GM23338 (cell line): ENCODE measurements at regions not wholly inside any gene's neighbourhood (a gene's known extent, or its start where the extent isn't known, plus 50 kb on each side); places are given as distances from the start of the nearest gene placed in this dataset.

Source experiments
- ATAC-seq: fragments of 200-7000 bp; cut with Tn5 transposase; 3 replicates; pipeline ENCODE4 v1.9.1; 2020
- DNase-seq: peaks from one replicate; pipeline ENCODE4 v3.0.0-alpha.2; 2015; ENCODE audit warnings: low spot score
- H2AFZ ChIP-seq: fragments of 200-600 bp; sonication (generic); 2 replicates; pipeline ENCODE4 v1.8.0; 2016; ENCODE audit warnings: antibody characterized with exemption, mild to moderate bottlenecking, moderate library complexity
- H3F3A ChIP-seq: fragments of 200-600 bp; sonication (generic); replicated peaks from 2 replicates; pipeline ENCODE4 v1.8.0; 2017; ENCODE audit warnings: antibody characterized with exemption, mixed run types, low read depth
- H3K27ac ChIP-seq: fragments of 200-600 bp; sonication (generic); 2 replicates; pipeline ENCODE4 v1.6.1; 2016; ENCODE audit warnings: low read depth
- H3K27me3 ChIP-seq: fragments of 200-600 bp; sonication (generic); 2 replicates; pipeline ENCODE4 v1.8.0; 2016; ENCODE audit warnings: mild to moderate bottlenecking, mixed run types, moderate library complexity; ENCODE audit not compliant: insufficient read depth
- H3K36me3 ChIP-seq: fragments of 200-600 bp; sonication (generic); 2 replicates; pipeline ENCODE4 v1.8.0; 2016; ENCODE audit warnings: mild to moderate bottlenecking; ENCODE audit not compliant: insufficient read depth
- H3K4me1 ChIP-seq: fragments of 200-600 bp; sonication (generic); 2 replicates; pipeline ENCODE4 v1.8.0; 2016; ENCODE audit warnings: mild to moderate bottlenecking, moderate library complexity; ENCODE audit not compliant: insufficient read depth
- H3K4me2 ChIP-seq: fragments of 200-600 bp; sonication (generic); 2 replicates; pipeline ENCODE4 v1.7.1; 2017; ENCODE audit warnings: mixed run types
- H3K4me3 ChIP-seq: fragments of 200-600 bp; sonication (generic); 2 replicates; pipeline ENCODE4 v1.6.1; 2016; ENCODE audit warnings: mixed run types
- H3K79me2 ChIP-seq: fragments of 200-600 bp; sonication (generic); replicated peaks from 2 replicates; pipeline ENCODE4 v1.8.0; 2017; ENCODE audit warnings: mild to moderate bottlenecking; ENCODE audit not compliant: insufficient read depth
- H3K9me2 ChIP-seq: fragments of 200-600 bp; sonication (generic); 2 replicates; pipeline ENCODE4 v1.8.0; 2017; ENCODE audit not compliant: insufficient read depth
- H4K20me1 ChIP-seq: fragments of 200-600 bp; sonication (generic); replicated peaks from 2 replicates; pipeline ENCODE4 v1.8.0; 2017; ENCODE audit warnings: mild to moderate bottlenecking; ENCODE audit not compliant: insufficient read depth
- H3K27ac Mint-ChIP-seq: 2 replicates; pipeline ENCODE4 v1.8.0; 2020; ENCODE audit warnings: inconsistent platforms, mild to moderate bottlenecking, moderate library complexity, mixed read lengths
- H3K27me3 Mint-ChIP-seq: 3 replicates; pipeline ENCODE4 v1.8.0; 2022; ENCODE audit warnings: low read depth, mild to moderate bottlenecking, moderate library complexity, mixed read lengths, inconsistent platforms; ENCODE audit not compliant: insufficient read depth, poor library complexity
- H3K36me3 Mint-ChIP-seq: 3 replicates; pipeline ENCODE4 v1.8.0; 2021; ENCODE audit warnings: low read depth, mild to moderate bottlenecking, inconsistent platforms, moderate library complexity, mixed read lengths
- H3K4me1 Mint-ChIP-seq: 3 replicates; pipeline ENCODE4 v1.8.0; 2020; ENCODE audit warnings: mild to moderate bottlenecking, inconsistent platforms, mixed read lengths
- H3K4me3 Mint-ChIP-seq: 3 replicates; pipeline ENCODE4 v1.8.0; 2021; ENCODE audit warnings: moderate library complexity, mild to moderate bottlenecking, inconsistent platforms, mixed read lengths
- H3K9me3 Mint-ChIP-seq: 3 replicates; pipeline ENCODE4 v1.8.0; 2020; ENCODE audit warnings: moderate library complexity, mild to moderate bottlenecking, inconsistent platforms, mixed read lengths
- EZH2 ChIP-seq: fragments of 200-600 bp; sonication (generic); IDR thresholded peaks from one replicate; pipeline ENCODE4 v1.8.0; 2017; ENCODE audit warnings: antibody characterized with exemption, mild to moderate bottlenecking, low read depth; ENCODE audit not compliant: unreplicated experiment
- TF ChIP-seq, protein P1 (sequence below): IDR thresholded peaks from one replicate; pipeline ENCODE4 v1.6.1; 2018; ENCODE audit warnings: antibody characterized with exemption; ENCODE audit not compliant: unreplicated experiment
- TF ChIP-seq, protein P2 (sequence below), 2 experiments: fragments of 200-600 bp in 1 of 2; sonication (generic) in 1 of 2; conservative IDR thresholded peaks; 2 replicates each; pipeline versions ENCODE4 v1.5.1 to v1.6.1; 2016 to 2017; ENCODE audit warnings: antibody characterized with exemption in 2 of 2, low read depth in 2 of 2, mild to moderate bottlenecking in 2 of 2, moderate library complexity in 1 of 2
- TF ChIP-seq, protein P3 (sequence below): IDR thresholded peaks from 2 replicates; pipeline ENCODE4 v1.6.1; 2016; ENCODE audit warnings: antibody characterized with exemption
- TF ChIP-seq, protein P4 (sequence below): fragments of 250-450 bp; sonication (Bioruptor Pico); IDR thresholded peaks from 2 replicates; pipeline ENCODE4 v1.5.0; 2020; ENCODE audit warnings: mild to moderate bottlenecking, moderate library complexity

DNA sequence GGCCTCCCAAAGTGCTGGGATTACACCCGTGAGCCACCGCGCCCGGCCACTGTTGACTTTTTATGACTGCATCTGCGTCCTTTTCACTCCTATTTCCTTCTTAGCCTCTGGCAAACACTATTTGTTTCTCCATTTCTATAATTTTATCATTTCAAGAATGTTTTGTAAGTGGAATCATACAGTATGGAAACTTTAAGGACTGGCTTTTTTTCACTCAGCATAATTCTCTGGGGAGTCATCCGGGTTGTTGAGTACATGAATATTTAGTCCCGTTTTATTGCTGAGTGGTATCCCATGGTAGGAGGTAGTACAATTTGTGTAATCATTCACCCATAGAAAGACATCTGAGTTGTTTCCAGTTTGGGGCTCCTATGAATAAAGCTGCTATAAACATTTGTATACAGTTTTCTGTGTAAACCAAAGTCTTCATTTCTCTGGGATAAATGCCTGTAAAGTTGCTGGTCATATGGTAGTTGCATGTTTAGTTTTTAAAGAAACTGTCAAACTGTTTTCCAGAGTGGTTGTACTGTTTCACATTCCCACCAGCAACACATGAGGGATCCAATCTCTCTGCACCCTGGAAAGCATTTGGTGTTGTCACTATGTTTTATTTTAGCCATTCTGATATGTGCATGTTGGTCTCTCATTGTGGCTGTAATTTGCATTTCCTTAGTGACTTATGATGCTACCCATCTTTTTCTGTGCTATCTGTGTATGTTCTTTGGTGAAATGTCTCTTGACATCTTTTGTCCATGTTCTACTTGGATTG lies 139.6 kb upstream of the EEPD1 start:
- H3K4me2 ChIP-seq, result no peak overlapping the region
- no peak overlapping the region for H3K4me3 Mint-ChIP-seq
- no peaks in the 10 kb centered on the region for H4K20me1 ChIP-seq
- no peak for ATAC-seq
- H3K36me3 Mint-ChIP-seq, result no peaks in the 10 kb centered on the region
- no peak overlapping the region for H3K27ac Mint-ChIP-seq
- no peaks in the 10 kb centered on the region for H3K4me1 ChIP-seq
- H3K9me2 ChIP-seq, result no peaks in the 10 kb centered on the region
- no peak overlapping the region for H3K4me3 ChIP-seq
- no peak overlapping the region for H2AFZ ChIP-seq
- H3K36me3 ChIP-seq, result no peaks in the 10 kb centered on the region
- DNase-seq, result no peak
- peaks cover 10% of the 10 kb centered on the region for H3K4me1 Mint-ChIP-seq
- H3K27me3 Mint-ChIP-seq, result peaks cover 6% of the 10 kb centered on the region
- H3K79me2 ChIP-seq, result no peaks in the 10 kb centered on the region
- TF ChIP-seq, protein P1, sequence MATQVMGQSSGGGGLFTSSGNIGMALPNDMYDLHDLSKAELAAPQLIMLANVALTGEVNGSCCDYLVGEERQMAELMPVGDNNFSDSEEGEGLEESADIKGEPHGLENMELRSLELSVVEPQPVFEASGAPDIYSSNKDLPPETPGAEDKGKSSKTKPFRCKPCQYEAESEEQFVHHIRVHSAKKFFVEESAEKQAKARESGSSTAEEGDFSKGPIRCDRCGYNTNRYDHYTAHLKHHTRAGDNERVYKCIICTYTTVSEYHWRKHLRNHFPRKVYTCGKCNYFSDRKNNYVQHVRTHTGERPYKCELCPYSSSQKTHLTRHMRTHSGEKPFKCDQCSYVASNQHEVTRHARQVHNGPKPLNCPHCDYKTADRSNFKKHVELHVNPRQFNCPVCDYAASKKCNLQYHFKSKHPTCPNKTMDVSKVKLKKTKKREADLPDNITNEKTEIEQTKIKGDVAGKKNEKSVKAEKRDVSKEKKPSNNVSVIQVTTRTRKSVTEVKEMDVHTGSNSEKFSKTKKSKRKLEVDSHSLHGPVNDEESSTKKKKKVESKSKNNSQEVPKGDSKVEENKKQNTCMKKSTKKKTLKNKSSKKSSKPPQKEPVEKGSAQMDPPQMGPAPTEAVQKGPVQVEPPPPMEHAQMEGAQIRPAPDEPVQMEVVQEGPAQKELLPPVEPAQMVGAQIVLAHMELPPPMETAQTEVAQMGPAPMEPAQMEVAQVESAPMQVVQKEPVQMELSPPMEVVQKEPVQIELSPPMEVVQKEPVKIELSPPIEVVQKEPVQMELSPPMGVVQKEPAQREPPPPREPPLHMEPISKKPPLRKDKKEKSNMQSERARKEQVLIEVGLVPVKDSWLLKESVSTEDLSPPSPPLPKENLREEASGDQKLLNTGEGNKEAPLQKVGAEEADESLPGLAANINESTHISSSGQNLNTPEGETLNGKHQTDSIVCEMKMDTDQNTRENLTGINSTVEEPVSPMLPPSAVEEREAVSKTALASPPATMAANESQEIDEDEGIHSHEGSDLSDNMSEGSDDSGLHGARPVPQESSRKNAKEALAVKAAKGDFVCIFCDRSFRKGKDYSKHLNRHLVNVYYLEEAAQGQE, result no peak
- TF ChIP-seq, protein P2, sequence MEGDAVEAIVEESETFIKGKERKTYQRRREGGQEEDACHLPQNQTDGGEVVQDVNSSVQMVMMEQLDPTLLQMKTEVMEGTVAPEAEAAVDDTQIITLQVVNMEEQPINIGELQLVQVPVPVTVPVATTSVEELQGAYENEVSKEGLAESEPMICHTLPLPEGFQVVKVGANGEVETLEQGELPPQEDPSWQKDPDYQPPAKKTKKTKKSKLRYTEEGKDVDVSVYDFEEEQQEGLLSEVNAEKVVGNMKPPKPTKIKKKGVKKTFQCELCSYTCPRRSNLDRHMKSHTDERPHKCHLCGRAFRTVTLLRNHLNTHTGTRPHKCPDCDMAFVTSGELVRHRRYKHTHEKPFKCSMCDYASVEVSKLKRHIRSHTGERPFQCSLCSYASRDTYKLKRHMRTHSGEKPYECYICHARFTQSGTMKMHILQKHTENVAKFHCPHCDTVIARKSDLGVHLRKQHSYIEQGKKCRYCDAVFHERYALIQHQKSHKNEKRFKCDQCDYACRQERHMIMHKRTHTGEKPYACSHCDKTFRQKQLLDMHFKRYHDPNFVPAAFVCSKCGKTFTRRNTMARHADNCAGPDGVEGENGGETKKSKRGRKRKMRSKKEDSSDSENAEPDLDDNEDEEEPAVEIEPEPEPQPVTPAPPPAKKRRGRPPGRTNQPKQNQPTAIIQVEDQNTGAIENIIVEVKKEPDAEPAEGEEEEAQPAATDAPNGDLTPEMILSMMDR (conservative IDR thresholded peaks at IDR 0.05; ENCODE audit: low read depth in 2 of 2), result no peak
- no peak for TF ChIP-seq EZH2
- TF ChIP-seq, protein P3, sequence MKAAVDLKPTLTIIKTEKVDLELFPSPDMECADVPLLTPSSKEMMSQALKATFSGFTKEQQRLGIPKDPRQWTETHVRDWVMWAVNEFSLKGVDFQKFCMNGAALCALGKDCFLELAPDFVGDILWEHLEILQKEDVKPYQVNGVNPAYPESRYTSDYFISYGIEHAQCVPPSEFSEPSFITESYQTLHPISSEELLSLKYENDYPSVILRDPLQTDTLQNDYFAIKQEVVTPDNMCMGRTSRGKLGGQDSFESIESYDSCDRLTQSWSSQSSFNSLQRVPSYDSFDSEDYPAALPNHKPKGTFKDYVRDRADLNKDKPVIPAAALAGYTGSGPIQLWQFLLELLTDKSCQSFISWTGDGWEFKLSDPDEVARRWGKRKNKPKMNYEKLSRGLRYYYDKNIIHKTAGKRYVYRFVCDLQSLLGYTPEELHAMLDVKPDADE, result no peak
- TF ChIP-seq, protein P4, sequence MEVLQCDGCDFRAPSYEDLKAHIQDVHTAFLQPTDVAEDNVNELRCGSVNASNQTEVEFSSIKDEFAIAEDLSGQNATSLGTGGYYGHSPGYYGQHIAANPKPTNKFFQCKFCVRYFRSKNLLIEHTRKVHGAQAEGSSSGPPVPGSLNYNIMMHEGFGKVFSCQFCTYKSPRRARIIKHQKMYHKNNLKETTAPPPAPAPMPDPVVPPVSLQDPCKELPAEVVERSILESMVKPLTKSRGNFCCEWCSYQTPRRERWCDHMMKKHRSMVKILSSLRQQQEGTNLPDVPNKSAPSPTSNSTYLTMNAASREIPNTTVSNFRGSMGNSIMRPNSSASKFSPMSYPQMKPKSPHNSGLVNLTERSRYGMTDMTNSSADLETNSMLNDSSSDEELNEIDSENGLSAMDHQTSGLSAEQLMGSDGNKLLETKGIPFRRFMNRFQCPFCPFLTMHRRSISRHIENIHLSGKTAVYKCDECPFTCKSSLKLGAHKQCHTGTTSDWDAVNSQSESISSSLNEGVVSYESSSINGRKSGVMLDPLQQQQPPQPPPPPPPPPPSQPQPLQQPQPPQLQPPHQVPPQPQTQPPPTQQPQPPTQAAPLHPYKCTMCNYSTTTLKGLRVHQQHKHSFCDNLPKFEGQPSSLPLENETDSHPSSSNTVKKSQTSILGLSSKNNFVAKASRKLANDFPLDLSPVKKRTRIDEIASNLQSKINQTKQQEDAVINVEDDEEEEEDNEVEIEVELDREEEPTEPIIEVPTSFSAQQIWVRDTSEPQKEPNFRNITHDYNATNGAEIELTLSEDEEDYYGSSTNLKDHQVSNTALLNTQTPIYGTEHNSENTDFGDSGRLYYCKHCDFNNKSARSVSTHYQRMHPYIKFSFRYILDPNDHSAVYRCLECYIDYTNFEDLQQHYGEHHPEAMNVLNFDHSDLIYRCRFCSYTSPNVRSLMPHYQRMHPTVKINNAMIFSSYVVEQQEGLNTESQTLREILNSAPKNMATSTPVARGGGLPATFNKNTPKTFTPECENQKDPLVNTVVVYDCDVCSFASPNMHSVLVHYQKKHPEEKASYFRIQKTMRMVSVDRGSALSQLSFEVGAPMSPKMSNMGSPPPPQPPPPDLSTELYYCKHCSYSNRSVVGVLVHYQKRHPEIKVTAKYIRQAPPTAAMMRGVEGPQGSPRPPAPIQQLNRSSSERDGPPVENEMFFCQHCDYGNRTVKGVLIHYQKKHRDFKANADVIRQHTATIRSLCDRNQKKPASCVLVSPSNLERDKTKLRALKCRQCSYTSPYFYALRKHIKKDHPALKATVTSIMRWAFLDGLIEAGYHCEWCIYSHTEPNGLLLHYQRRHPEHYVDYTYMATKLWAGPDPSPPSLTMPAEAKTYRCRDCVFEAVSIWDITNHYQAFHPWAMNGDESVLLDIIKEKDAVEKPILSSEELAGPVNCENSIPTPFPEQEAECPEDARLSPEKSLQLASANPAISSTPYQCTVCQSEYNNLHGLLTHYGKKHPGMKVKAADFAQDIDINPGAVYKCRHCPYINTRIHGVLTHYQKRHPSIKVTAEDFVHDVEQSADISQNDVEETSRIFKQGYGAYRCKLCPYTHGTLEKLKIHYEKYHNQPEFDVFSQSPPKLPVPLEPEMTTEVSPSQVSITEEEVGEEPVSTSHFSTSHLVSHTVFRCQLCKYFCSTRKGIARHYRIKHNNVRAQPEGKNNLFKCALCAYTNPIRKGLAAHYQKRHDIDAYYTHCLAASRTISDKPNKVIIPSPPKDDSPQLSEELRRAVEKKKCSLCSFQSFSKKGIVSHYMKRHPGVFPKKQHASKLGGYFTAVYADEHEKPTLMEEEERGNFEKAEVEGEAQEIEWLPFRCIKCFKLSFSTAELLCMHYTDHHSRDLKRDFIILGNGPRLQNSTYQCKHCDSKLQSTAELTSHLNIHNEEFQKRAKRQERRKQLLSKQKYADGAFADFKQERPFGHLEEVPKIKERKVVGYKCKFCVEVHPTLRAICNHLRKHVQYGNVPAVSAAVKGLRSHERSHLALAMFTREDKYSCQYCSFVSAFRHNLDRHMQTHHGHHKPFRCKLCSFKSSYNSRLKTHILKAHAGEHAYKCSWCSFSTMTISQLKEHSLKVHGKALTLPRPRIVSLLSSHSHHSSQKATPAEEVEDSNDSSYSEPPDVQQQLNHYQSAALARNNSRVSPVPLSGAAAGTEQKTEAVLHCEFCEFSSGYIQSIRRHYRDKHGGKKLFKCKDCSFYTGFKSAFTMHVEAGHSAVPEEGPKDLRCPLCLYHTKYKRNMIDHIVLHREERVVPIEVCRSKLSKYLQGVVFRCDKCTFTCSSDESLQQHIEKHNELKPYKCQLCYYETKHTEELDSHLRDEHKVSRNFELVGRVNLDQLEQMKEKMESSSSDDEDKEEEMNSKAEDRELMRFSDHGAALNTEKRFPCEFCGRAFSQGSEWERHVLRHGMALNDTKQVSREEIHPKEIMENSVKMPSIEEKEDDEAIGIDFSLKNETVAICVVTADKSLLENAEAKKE (CRISPR knock-in tag), result no peak
- no peaks in the 10 kb centered on the region for H3F3A ChIP-seq
- no peak overlapping the region for H3K27ac ChIP-seq
- no peaks in the 10 kb centered on the region for H3K27me3 ChIP-seq
- H3K9me3 Mint-ChIP-seq, result no peaks in the 10 kb centered on the region
